ENCODE measurements at regions not wholly inside any gene's neighbourhood (a gene's known extent, or its start where the extent isn't known, plus 50 kb on each side); places are given as distances from the start of the nearest gene placed in this dataset.

- no peak for DNase-seq
- dilution Hi-C loops (cut with HindIII; ENCODE audit: low sequenced_read_pairs, unreplicated experiment) = no loop called here
- CTCF ChIA-PET = no interaction called here
These were observed 312.5 kb downstream of the PPP1R3A start for GRCh38 chr7:113606325-113606724.

More at GRCh38 chr7:113606325-113606724, 312.5 kb downstream of the PPP1R3A start:
- Histone ChIP-seq H2BK120ac (ENCODE audit: low read depth, low read length) (no peak overlapping the region), H4K8ac (ENCODE audit: low read depth in 2 of 2, low read length in 2 of 2) (no peak overlapping the region), H2AFZ (replicated peaks; ENCODE audit: low read length, poor library complexity) (no peak overlapping the region), H3K14ac (replicated peaks; ENCODE audit: low read depth, low read length) (no peak overlapping the region), H3K27ac (ENCODE audit: insufficient read depth, low read length) (no peak overlapping the region), H3K4ac (ENCODE audit: low read depth, low read length) (no peak overlapping the region), H2BK5ac (ENCODE audit: low read depth, low read length, poor library complexity, severe bottlenecking) (no peak overlapping the region), H3K36me3 (ENCODE audit: control insufficient read depth, insufficient read depth, low read length) (no peaks in the 10 kb centered on the region), H4K20me1 (ENCODE audit: insufficient read depth, low read length) (no peaks in the 10 kb centered on the region), H3K9ac (ENCODE audit: low read depth, low read length) (no peak overlapping the region), H3K56ac (ENCODE audit: extremely low read depth, insufficient read depth, low read length) (no peak overlapping the region), H3K27me3 (ENCODE audit: control insufficient read depth, insufficient read depth, low read length) (no peaks in the 10 kb centered on the region), H3K18ac (ENCODE audit: low read depth, low read length) (no peak overlapping the region), H3K9me3 (ENCODE audit: control insufficient read depth, insufficient read depth, low read length) (no peaks in the 10 kb centered on the region), H2AK9ac (replicated peaks; ENCODE audit: low read depth, low read length, poor library complexity) (no peak overlapping the region), H3K23ac (ENCODE audit: low read depth, low read length) (no peak overlapping the region), H3K9me1 (ENCODE audit: insufficient read depth, low read length) (no peaks in the 10 kb centered on the region), H2BK15ac (ENCODE audit: low read depth, low read length) (no peak overlapping the region), H3K79me1 (ENCODE audit: low read depth in 1 of 2, low read length in 2 of 2) (no peaks in the 10 kb centered on the region), H4K91ac (ENCODE audit: insufficient read depth, low read depth, low read length) (no peak overlapping the region), H3K4me1 (ENCODE audit: control insufficient read depth, insufficient read depth, low read length) (no peaks in the 10 kb centered on the region), H4K5ac (ENCODE audit: low read depth, low read length) (no peak overlapping the region), H2BK20ac (ENCODE audit: low read depth, low read length) (no peak overlapping the region), H2AK5ac (ENCODE audit: low read depth, low read length) (no peak overlapping the region), H3K4me3 (ENCODE audit: insufficient read depth, low read depth, low read length) (no peak overlapping the region), H3K4me2 (ENCODE audit: low read depth, low read length) (no peak overlapping the region)
- BruUV-seq (replicated peaks) = no TSS peak
- TF ChIP-seq CEBPB (IDR thresholded peaks at IDR 0.05; ENCODE audit: low read depth, low read length) (no peak), USF2 (IDR thresholded peaks at IDR 0.05; ENCODE audit: low read depth, low read length) (no peak), MAFK (IDR thresholded peaks at IDR 0.05; ENCODE audit: low read depth, low read length) (no peak), FOS (IDR thresholded peaks at IDR 0.05; ENCODE audit: low read depth, low read length) (no peak), MAZ (IDR thresholded peaks at IDR 0.05; ENCODE audit: borderline replicate concordance, low read depth, low read length) (no peak), POLR2A (IDR thresholded peaks at IDR 0.05; ENCODE audit: low read depth, low read length) (no peak), ELK1 (IDR thresholded peaks at IDR 0.05; ENCODE audit: borderline replicate concordance, low read depth, low read length) (no peak), SMC3 (IDR thresholded peaks at IDR 0.05; ENCODE audit: low read depth, low read length) (no peak), CHD1 (IDR thresholded peaks at IDR 0.05; ENCODE audit: low read depth, low read length) (no peak), RCOR1 (IDR thresholded peaks at IDR 0.05; ENCODE audit: insufficient replicate concordance, low read length) (no peak), CTCF (conservative IDR thresholded peaks at IDR 0.05; ENCODE audit: low read depth, low read length) (no peak), BHLHE40 (IDR thresholded peaks at IDR 0.05; ENCODE audit: low read depth, low read length) (no peak), NFE2L2 (IDR thresholded peaks at IDR 0.05; ENCODE audit: low read depth, low read length) (no peak), RAD21 (IDR thresholded peaks at IDR 0.05; ENCODE audit: low read length) (no peak)
- WGBS, 2 experiments (ENCODE audit: extremely low coverage in 2 of 2, insufficient read length in 1 of 2) = no CpG with 5 or more reads among the region's 3 CpGs
- ATAC-seq (ENCODE audit: low read depth) = no peak
- POLR2A ChIA-PET (ENCODE audit: unreplicated experiment) = no interaction called here
- intact Hi-C loops (cut with micrococcal nuclease) (no loop called here), in situ Hi-C loops (cut with MboI; ENCODE audit: low sequenced_read_pairs) (no loop called here)

All from IMR-90 (cell line).